ENCODE measurements at regions not wholly inside any gene's neighbourhood (a gene's known extent, or its start where the extent isn't known, plus 50 kb on each side); places are given as distances from the start of the nearest gene placed in this dataset.

DNA sequence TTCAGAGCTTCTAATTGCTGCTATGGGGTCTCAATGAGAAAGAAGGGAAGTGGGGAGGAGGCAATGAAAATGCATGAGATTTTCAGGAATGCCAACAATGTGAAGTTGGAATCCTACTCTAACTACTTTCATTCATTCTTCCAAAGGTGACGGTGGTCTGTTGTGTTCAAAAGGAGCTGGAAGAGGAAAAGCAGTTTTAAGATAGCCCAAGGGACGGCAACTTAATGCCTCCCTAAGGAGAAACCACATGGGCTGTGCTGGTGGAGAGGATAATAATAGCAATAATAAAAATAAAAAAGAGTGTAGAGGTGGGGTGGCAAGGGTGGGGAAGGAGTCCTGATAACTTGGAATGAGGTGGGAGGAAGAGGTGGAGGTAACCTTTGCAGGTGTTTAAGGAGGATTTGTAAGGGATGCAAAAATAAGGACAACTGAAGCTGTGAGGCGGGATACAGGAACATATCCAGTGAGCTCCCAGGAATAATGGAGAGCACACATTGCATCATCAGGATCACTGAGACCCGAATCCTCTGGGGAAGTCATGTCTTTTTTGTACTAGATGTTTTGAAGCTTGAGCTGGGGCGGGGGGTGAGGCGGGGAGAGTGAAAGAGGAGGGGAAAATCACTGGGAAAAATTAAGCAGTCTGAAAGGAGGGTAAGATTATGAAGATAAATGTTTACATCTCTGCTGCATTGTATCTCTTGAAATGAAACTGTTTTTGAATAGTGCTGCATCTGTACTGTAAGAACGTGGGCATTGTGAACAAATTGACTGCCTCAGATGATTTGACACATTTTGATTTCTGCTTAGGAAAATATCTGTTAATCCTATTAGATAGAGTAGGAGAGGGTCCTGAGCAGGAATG is 120.1 kb upstream of the TMEM161B start:
- Histone ChIP-seq H3K9ac (no peak overlapping the region), H3K9me3 (ENCODE audit: control insufficient read depth, low read length) (no peaks in the 10 kb centered on the region), H3K79me2 (no peaks in the 10 kb centered on the region), H3K4me1 (no peaks in the 10 kb centered on the region), H3K27me3 (ENCODE audit: control insufficient read depth, insufficient read depth, low read length) (no peaks in the 10 kb centered on the region), H3K27ac (no peak overlapping the region), H3K4me3 (ENCODE audit: low read depth, low read length) (no peak overlapping the region), H3K4me2 (ENCODE audit: low read length) (no peak overlapping the region), H2AFZ (no peak overlapping the region), H3K36me3 (ENCODE audit: control insufficient read depth, insufficient read depth, low read length) (no peaks in the 10 kb centered on the region)
- TF ChIP-seq, protein P1, sequence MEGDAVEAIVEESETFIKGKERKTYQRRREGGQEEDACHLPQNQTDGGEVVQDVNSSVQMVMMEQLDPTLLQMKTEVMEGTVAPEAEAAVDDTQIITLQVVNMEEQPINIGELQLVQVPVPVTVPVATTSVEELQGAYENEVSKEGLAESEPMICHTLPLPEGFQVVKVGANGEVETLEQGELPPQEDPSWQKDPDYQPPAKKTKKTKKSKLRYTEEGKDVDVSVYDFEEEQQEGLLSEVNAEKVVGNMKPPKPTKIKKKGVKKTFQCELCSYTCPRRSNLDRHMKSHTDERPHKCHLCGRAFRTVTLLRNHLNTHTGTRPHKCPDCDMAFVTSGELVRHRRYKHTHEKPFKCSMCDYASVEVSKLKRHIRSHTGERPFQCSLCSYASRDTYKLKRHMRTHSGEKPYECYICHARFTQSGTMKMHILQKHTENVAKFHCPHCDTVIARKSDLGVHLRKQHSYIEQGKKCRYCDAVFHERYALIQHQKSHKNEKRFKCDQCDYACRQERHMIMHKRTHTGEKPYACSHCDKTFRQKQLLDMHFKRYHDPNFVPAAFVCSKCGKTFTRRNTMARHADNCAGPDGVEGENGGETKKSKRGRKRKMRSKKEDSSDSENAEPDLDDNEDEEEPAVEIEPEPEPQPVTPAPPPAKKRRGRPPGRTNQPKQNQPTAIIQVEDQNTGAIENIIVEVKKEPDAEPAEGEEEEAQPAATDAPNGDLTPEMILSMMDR (IDR thresholded peaks at IDR 0.05) = no peak

DNA sequence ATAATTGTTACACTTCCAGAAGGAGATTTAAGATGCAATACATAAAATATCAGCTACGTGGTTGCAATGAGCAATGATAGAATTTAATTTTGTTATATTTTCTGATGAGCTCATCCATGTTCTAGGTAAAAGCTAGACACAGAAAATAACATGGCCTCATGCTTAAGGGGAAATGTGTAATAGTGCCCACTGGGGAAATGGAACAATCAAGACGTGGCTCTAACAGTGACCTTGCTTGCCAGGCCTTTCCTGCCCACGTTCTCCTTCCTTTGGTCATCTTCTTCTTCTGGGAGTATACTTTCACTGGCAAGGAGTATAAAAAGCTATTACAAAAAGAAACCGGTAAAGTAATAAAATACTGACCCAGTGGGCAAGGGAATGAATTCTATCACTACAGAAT is 116.2 kb upstream of the TMEM161B start:
- no peak overlapping the region for H3K27ac ChIP-seq
- no peak overlapping the region for H3K4me3 ChIP-seq (ENCODE audit: low read depth, low read length)

DNA sequence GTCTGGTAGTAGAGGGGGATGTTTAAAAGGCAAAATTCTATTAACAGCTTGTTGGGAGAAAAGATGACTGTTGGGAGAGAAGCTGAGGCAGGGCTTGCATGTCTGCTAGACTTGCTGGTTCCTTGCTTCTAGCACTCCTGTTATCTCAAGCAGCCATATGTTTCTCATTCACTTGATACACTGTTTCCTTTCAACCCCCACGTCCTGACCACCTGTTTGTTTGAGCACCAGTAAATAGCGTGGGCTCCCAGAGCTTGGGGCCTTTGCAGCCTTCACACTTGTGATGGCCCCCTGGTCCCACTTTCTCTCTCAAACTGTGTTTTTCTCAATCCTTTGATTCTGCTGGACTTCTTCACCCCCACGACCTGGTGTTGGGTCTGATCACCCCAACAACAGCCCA is 111.7 kb upstream of the TMEM161B start:
- Histone ChIP-seq H3K9ac (no peak overlapping the region), H3K27ac (no peak overlapping the region), H3K4me1 (no peaks in the 10 kb centered on the region), H2AFZ (no peak overlapping the region), H3K36me3 (ENCODE audit: control insufficient read depth, insufficient read depth, low read length) (no peaks in the 10 kb centered on the region), H3K27me3 (ENCODE audit: control insufficient read depth, insufficient read depth, low read length) (no peaks in the 10 kb centered on the region), H3K4me2 (ENCODE audit: low read length) (no peak overlapping the region), H3K79me2 (no peaks in the 10 kb centered on the region), H3K9me3 (ENCODE audit: control insufficient read depth, low read length) (no peaks in the 10 kb centered on the region), H3K4me3 (ENCODE audit: low read depth, low read length) (no peak overlapping the region)
- TF ChIP-seq, protein P1 (IDR thresholded peaks at IDR 0.05) = no peak

More for the DNA sequence above, 116.2 kb upstream of the TMEM161B start:
- Histone ChIP-seq H3K79me2 (no peaks in the 10 kb centered on the region), H3K36me3 (ENCODE audit: control insufficient read depth, insufficient read depth, low read length) (no peaks in the 10 kb centered on the region), H3K9me3 (ENCODE audit: control insufficient read depth, low read length) (no peaks in the 10 kb centered on the region), H3K4me2 (ENCODE audit: low read length) (no peak overlapping the region), H3K27me3 (ENCODE audit: control insufficient read depth, insufficient read depth, low read length) (no peaks in the 10 kb centered on the region), H3K4me1 (no peaks in the 10 kb centered on the region), H2AFZ (no peak overlapping the region), H3K9ac (no peak overlapping the region)
- TF ChIP-seq, protein P1 (IDR thresholded peaks at IDR 0.05) = no peak

DNA sequence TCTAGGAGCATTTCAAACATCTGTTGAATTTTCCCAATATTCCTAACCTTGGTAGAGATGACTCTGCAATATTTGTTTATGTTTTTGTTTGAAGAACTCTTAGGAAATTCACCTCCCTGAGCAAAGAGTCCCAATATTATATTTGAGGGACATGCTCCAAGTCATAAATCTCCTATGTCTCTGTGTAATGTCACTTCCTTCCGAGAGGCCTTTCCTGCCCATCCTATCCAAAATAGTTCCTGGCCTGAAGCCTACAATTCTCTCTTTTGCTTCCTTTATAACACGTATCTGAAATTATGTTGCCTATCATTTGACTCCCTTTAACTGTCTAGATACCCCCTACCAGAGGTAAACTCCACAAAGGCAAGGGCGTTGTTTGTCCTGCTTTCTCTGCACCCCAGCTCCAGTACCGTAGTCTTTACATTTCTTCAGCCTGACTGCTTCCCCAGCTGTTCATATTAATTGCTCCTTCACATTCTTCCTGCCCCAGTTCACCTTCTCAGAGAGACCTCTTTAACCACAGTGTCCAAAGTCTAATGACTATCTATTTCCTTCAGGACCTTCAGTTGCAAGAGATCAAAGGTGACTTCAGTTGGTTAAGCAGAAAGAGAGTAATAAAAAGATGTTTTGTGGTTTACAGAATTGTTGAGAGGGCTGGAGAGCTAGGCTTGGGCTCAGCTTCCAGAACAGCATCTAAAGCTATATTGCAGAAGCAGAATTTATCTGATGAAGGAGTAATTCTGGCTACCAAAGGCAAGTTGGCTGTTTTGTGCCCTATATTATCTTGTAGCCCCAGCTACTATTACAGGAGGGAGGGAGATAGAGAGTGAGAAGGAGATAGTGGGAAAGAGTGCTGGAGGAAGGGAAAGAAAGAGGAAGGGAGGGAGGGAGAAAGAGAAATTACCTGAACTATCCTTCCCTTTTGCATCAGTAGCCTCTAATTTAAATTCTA is 109.3 kb upstream of the TMEM161B start:
- Histone ChIP-seq H3K27ac (no peak overlapping the region), H3K9me3 (ENCODE audit: control insufficient read depth, low read length) (no peaks in the 10 kb centered on the region), H3K4me3 (ENCODE audit: low read depth, low read length) (no peak overlapping the region), H3K4me1 (no peaks in the 10 kb centered on the region), H3K36me3 (ENCODE audit: control insufficient read depth, insufficient read depth, low read length) (no peaks in the 10 kb centered on the region), H3K27me3 (ENCODE audit: control insufficient read depth, insufficient read depth, low read length) (no peaks in the 10 kb centered on the region), H3K9ac (no peak overlapping the region), H3K4me2 (ENCODE audit: low read length) (no peak overlapping the region), H3K79me2 (no peaks in the 10 kb centered on the region), H2AFZ (no peak overlapping the region)
- TF ChIP-seq, protein P1 (IDR thresholded peaks at IDR 0.05) = no peak

Data from parathyroid adenoma (tissue), 2 donors.